Keratinocyte (primary cell): ENCODE measurements at regions not wholly inside any gene's neighbourhood (a gene's known extent, or its start where the extent isn't known, plus 50 kb on each side); places are given as distances from the start of the nearest gene placed in this dataset.

Experiments
- DNase-seq: peaks from one replicate; pipeline ENCODE4 v3.0.0-alpha.2; 2011; ENCODE audit warnings: low read depth, missing footprints, low spot score
- FAIRE-seq: peaks from 2 replicates; lab custom pipeline; 2011; peaks lifted over from hg19 to GRCh38; lab: Jason Lieb, UNC
- H2AFZ ChIP-seq: 2 replicates; pipeline ENCODE4 v1.6.0; 2012; ENCODE audit warnings: low read length, control low read depth, inconsistent platforms; ENCODE audit not compliant: control insufficient read depth
- H3K27ac ChIP-seq: 2 replicates; pipeline ENCODE4 v1.5.1; 2011; ENCODE audit warnings: low read length; ENCODE audit not compliant: control insufficient read depth, insufficient read depth
- H3K27me3 ChIP-seq: 3 replicates; pipeline ENCODE4 v1.6.0; 2011; ENCODE audit warnings: low read length; ENCODE audit not compliant: control insufficient read depth, insufficient read depth; ENCODE audit errors: extremely low read depth
- H3K36me3 ChIP-seq, 2 experiments: 2 replicates in 1 of 2; 3 replicates in 1 of 2; pipeline ENCODE4 v1.5.1; 2011; ENCODE audit warnings: low read length in 2 of 2, mild to moderate bottlenecking in 1 of 2; ENCODE audit not compliant: control insufficient read depth in 2 of 2, insufficient read depth in 2 of 2; ENCODE audit errors: extremely low read depth in 1 of 2
- H3K4me1 ChIP-seq: 3 replicates; pipeline ENCODE4 v1.5.1; 2011; ENCODE audit warnings: low read length; ENCODE audit not compliant: control insufficient read depth, insufficient read depth; ENCODE audit errors: extremely low read depth
- H3K4me2 ChIP-seq: 3 replicates; pipeline ENCODE4 v1.6.0; 2011; ENCODE audit warnings: low read depth, low read length; ENCODE audit not compliant: control insufficient read depth, insufficient read depth; ENCODE audit errors: extremely low read depth
- H3K4me3 ChIP-seq, 3 experiments: fragments of 200-600 bp in 1 of 3; sonication (generic) in 1 of 3; 2 replicates in 2 of 3; 3 replicates in 1 of 3; pipeline ENCODE4 v1.5.1; 2011 to 2016; ENCODE audit warnings: low read length in 3 of 3, mild to moderate bottlenecking in 3 of 3, control low read depth in 2 of 3, inconsistent platforms in 1 of 3, low read depth in 1 of 3, mixed read lengths in 1 of 3, mixed run types in 1 of 3, moderate library complexity in 1 of 3; ENCODE audit not compliant: control insufficient read depth in 2 of 3, insufficient read depth in 2 of 3; ENCODE audit errors: extremely low read depth in 1 of 3
- H3K79me2 ChIP-seq: 2 replicates; pipeline ENCODE4 v1.6.0; 2012; ENCODE audit warnings: low read length; ENCODE audit not compliant: control insufficient read depth, insufficient read depth
- H3K9ac ChIP-seq: 3 replicates; pipeline ENCODE4 v1.6.0; 2011; ENCODE audit warnings: low read length; ENCODE audit not compliant: control insufficient read depth, insufficient read depth; ENCODE audit errors: extremely low read depth
- H3K9me1 ChIP-seq: 3 replicates; pipeline ENCODE4 v1.6.0; 2011; ENCODE audit warnings: low read length; ENCODE audit not compliant: control insufficient read depth, insufficient read depth; ENCODE audit errors: extremely low read depth
- H3K9me3 ChIP-seq: 2 replicates; pipeline ENCODE4 v1.5.1; 2012; ENCODE audit warnings: low read depth, low read length; ENCODE audit not compliant: control insufficient read depth
- H4K20me1 ChIP-seq: 3 replicates; pipeline ENCODE4 v1.6.0; 2011; ENCODE audit warnings: low read length; ENCODE audit not compliant: control insufficient read depth, insufficient read depth; ENCODE audit errors: extremely low read depth
- EZH2 ChIP-seq: IDR thresholded peaks from one replicate; pipeline ENCODE4 v1.6.1; 2012; ENCODE audit warnings: inconsistent platforms, mild to moderate bottlenecking, low read length, moderate library complexity
- dilution Hi-C: fragments of 300-500 bp; cut with MboI; formaldehyde crosslinking; loops from one replicate; pipeline ENCODE4 v1.7.0; 2020; ENCODE audit warnings: low sequenced_read_pairs; ENCODE audit not compliant: extremely low pct_ligation_motif_present
- TF ChIP-seq, protein P1 (sequence below), 3 experiments: IDR thresholded peaks in 1 of 3; conservative IDR thresholded peaks in 1 of 3; optimal IDR thresholded peaks in 1 of 3; 2 replicates in 2 of 3; 3 replicates in 1 of 3; pipeline versions ENCODE3 to v1.5.1; 2011; ENCODE audit warnings: low read length in 3 of 3, mild to moderate bottlenecking in 3 of 3, moderate library complexity in 2 of 3, control low read depth in 1 of 3, inconsistent platforms in 1 of 3; ENCODE audit not compliant: insufficient read depth in 2 of 3; ENCODE audit errors: extremely low read depth in 1 of 3

DNA sequence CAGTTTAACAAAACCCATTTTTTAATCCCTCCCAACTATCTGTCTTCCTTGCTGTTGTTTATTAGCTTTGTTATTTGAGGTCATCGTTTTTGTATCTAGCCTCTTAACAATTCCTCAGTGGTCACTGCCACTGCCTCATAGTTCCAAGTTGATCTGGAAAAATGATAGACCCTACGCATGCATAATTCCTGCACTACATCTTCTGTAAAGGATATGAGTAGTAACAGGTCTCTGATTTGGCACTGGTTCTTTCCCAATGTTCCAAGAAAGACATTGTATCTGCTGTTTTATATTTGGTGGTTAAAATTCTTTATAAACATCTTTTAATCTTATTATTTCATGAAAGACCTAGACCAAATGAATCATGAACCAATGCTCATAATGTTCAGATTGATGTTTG is 166.6 kb downstream of the ZNF330 start:
- H3K9me3 ChIP-seq, result no peaks in the 10 kb centered on the region
- TF ChIP-seq, protein P1, sequence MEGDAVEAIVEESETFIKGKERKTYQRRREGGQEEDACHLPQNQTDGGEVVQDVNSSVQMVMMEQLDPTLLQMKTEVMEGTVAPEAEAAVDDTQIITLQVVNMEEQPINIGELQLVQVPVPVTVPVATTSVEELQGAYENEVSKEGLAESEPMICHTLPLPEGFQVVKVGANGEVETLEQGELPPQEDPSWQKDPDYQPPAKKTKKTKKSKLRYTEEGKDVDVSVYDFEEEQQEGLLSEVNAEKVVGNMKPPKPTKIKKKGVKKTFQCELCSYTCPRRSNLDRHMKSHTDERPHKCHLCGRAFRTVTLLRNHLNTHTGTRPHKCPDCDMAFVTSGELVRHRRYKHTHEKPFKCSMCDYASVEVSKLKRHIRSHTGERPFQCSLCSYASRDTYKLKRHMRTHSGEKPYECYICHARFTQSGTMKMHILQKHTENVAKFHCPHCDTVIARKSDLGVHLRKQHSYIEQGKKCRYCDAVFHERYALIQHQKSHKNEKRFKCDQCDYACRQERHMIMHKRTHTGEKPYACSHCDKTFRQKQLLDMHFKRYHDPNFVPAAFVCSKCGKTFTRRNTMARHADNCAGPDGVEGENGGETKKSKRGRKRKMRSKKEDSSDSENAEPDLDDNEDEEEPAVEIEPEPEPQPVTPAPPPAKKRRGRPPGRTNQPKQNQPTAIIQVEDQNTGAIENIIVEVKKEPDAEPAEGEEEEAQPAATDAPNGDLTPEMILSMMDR (optimal IDR thresholded peaks at IDR 0.05 in 1 of 3, IDR thresholded peaks at IDR 0.05 in 1 of 3, conservative IDR thresholded peaks at IDR 0.05 in 1 of 3; ENCODE audit: extremely low read depth in 1 of 3, insufficient read depth in 2 of 3, low read length in 3 of 3), result no peak
- no peak for TF ChIP-seq EZH2
- dilution Hi-C loops, result no loop called here

DNA sequence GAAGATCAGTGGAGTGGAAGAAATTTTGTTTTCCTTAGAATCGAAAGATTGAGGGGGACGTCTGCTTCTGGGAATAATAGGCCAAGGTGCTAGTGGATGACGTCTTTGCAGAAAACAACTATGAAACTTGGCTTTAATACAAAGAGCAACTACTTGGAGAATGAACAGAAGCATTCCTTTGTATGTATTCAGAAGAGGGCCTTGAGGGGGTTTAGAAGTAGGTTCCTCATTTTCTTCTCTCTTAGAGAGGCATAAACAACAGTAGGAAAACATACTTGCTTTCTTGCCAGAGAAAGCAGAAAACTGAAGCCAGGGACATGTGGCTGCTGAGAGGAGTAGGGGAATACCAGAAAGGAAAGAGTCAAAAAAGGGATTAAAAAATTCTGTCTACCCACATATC is 167.8 kb downstream of the ZNF330 start:
- H3K36me3 ChIP-seq, result no peaks in the 10 kb centered on the region
- FAIRE-seq, result no peak
- H3K27ac ChIP-seq, result peak overlapping the region; percentile 33
- dilution Hi-C loops, result no loop called here
- no peaks in the 10 kb centered on the region for H4K20me1 ChIP-seq
- no peak overlapping the region for H3K4me3 ChIP-seq
- no peak for TF ChIP-seq EZH2
- TF ChIP-seq, protein P1 (optimal IDR thresholded peaks at IDR 0.05 in 1 of 3, IDR thresholded peaks at IDR 0.05 in 1 of 3, conservative IDR thresholded peaks at IDR 0.05 in 1 of 3; ENCODE audit: extremely low read depth in 1 of 3, insufficient read depth in 2 of 3, low read length in 3 of 3), result no peak
- peaks cover 21% of the 10 kb centered on the region for H3K4me1 ChIP-seq
- H3K9ac ChIP-seq, result peak overlapping the region; percentile 22
- DNase-seq, result no peak
- no peaks in the 10 kb centered on the region for H3K9me1 ChIP-seq
- H3K27me3 ChIP-seq, result no peaks in the 10 kb centered on the region
- H2AFZ ChIP-seq, result peak overlapping the region; percentile 12
- no peaks in the 10 kb centered on the region for H3K79me2 ChIP-seq
- H3K4me2 ChIP-seq, result no peak overlapping the region
- no peaks in the 10 kb centered on the region for H3K9me3 ChIP-seq

More for the DNA sequence above, 166.6 kb downstream of the ZNF330 start:
- Histone ChIP-seq H3K4me3 (no peak overlapping the region), H3K36me3 (no peaks in the 10 kb centered on the region), H4K20me1 (no peaks in the 10 kb centered on the region), H3K27me3 (no peaks in the 10 kb centered on the region), H3K4me1 (peaks cover 21% of the 10 kb centered on the region), H2AFZ (no peak overlapping the region), H3K9me1 (no peaks in the 10 kb centered on the region), H3K79me2 (no peaks in the 10 kb centered on the region), H3K4me2 (no peak overlapping the region), H3K9ac (no peak overlapping the region), H3K27ac (no peak overlapping the region)
- FAIRE-seq (no peak), DNase-seq (no peak)
